ENCODE measurements at regions not wholly inside any gene's neighbourhood (a gene's known extent, or its start where the extent isn't known, plus 50 kb on each side); places are given as distances from the start of the nearest gene placed in this dataset.
"Not testable (repeated sequence)": the region's sequence is repeated elsewhere in the genome, so short reads cannot be mapped to it uniquely, and the experiment has no call there.

- WGBS, 4 donors: 35 to 43% (median 37%) methylated on average over 3 of the region's 3 CpGs
- Histone ChIP-seq H3K27ac (peak overlapping the region in 2 of 12 donors; percentile 19 to 34), H3K36me3 (peaks cover 0 to 3% (median 0%) of the 10 kb centered on the region in 9 donors), H3K27me3 (no peaks in the 10 kb centered on the region), H3K4me3 (no peak overlapping the region), H3K9me3 (peaks cover 0 to 28% (median 12%) of the 10 kb centered on the region in 12 donors), H3K4me1 (peaks cover 0 to 10% (median 0%) of the 10 kb centered on the region in 12 donors)
- ATAC-seq: peak; percentile 28 to 53 (median 44)
- DNase-seq: peak in 1 of 5 donors; percentile 22
- no peak for TF ChIP-seq CTCF (IDR thresholded peaks at IDR 0.05)
- no peak for TF ChIP-seq POLR2A (IDR thresholded peaks at IDR 0.05)
- intact Hi-C loops (cut with DNase I): no loop called here
Observed at GRCh38 chr7:67359900-67360299, 363.3 kb downstream of the TYW1 start.

GRCh38 chr7:67361150-67361549 lies 364.5 kb downstream of the TYW1 start:
- intact Hi-C loops (cut with DNase I): no loop called here
- peaks cover 0 to 10% (median 0%) of the 10 kb centered on the region in 12 donors for H3K4me1 ChIP-seq
- no peak overlapping the region for H3K4me3 ChIP-seq
- peaks cover 0 to 28% (median 12%) of the 10 kb centered on the region in 12 donors for H3K9me3 ChIP-seq
- H3K36me3 ChIP-seq: peaks cover 0 to 3% (median 0%) of the 10 kb centered on the region in 9 donors
- no peak for ATAC-seq
- H3K27me3 ChIP-seq: no peaks in the 10 kb centered on the region
- 80 to 91% (median 84%) methylated on average over 4 of the region's 4 CpGs for WGBS, 4 donors
- TF ChIP-seq CTCF (IDR thresholded peaks at IDR 0.05): no peak
- TF ChIP-seq POLR2A (IDR thresholded peaks at IDR 0.05): no peak
- H3K27ac ChIP-seq: no peak overlapping the region
- DNase-seq: no peak

GRCh38 chr7:67364441-67365017 lies 367.9 kb downstream of the TYW1 start:
- peaks cover 0 to 9% (median 0%) of the 10 kb centered on the region in 12 donors for H3K9me3 ChIP-seq
- no peak for TF ChIP-seq POLR2A (IDR thresholded peaks at IDR 0.05)
- TF ChIP-seq CTCF (IDR thresholded peaks at IDR 0.05): no peak
- 66 to 77% (median 70%) methylated on average over 11 to 60 of the region's 60 CpGs for WGBS, 4 donors
- peak overlapping the region in 5 of 12 donors; percentile 9 to 29 (median 22) for H3K4me3 ChIP-seq
- H3K27ac ChIP-seq: no peak overlapping the region
- DNase-seq (no peak), ATAC-seq (peak in 2 of 4 donors; percentile 25 to 50)
- peaks cover 0 to 10% (median 0%) of the 10 kb centered on the region in 12 donors for H3K4me1 ChIP-seq
- intact Hi-C loops (cut with DNase I): no loop called here
- H3K36me3 ChIP-seq: no peaks in the 10 kb centered on the region
- peaks cover 0 to 7% (median 0%) of the 10 kb centered on the region in 9 donors for H3K27me3 ChIP-seq

GRCh38 chr7:67371429-67372305 lies 375.0 kb downstream of the TYW1 start:
- H3K27ac ChIP-seq: no peak overlapping the region
- peak; percentile 70 to 90 (median 84) for TF ChIP-seq CTCF (IDR thresholded peaks at IDR 0.05)
- TF ChIP-seq POLR2A (IDR thresholded peaks at IDR 0.05): no peak
- no peaks in the 10 kb centered on the region for H3K4me1 ChIP-seq
- DNase-seq: peak in 4 of 5 donors; percentile 39 to 54 (median 46)
- H3K36me3 ChIP-seq: no peaks in the 10 kb centered on the region
- intact Hi-C loops (cut with DNase I): loop anchor here in 1 of 10 donors (10.0 kb wide), 1 partner anchor 243 kb away; no protein-coding TSS in a partner anchor
- peaks cover 0 to 25% (median 5%) of the 10 kb centered on the region in 9 donors for H3K27me3 ChIP-seq
- WGBS, 4 donors: 34 to 42% (median 37%) methylated on average over 18 of the region's 18 CpGs
- no peak overlapping the region for H3K4me3 ChIP-seq
- peaks cover 0 to 19% (median 2%) of the 10 kb centered on the region in 12 donors for H3K9me3 ChIP-seq
- peak; percentile 85 to 93 (median 92) for ATAC-seq

- Histone ChIP-seq H3K27me3 (peaks cover 0 to 21% (median 5%) of the 10 kb centered on the region in 9 donors), H3K9me3 (peaks cover 0 to 10% (median 2%) of the 10 kb centered on the region in 12 donors)
- not testable (repeated sequence) for ATAC-seq, DNase-seq, H3K4me3 ChIP-seq, H3K27ac ChIP-seq, H3K36me3 ChIP-seq, H3K4me1 ChIP-seq
- intact Hi-C loops (cut with DNase I): loop anchor here in 1 of 10 donors (10.0 kb wide), 1 partner anchor 241 kb away; no protein-coding TSS in a partner anchor
- 54 to 76% (median 74%) methylated on average over 3 of the region's 3 CpGs for WGBS, 4 donors
Observed at GRCh38 chr7:67373389-67373788, 376.8 kb downstream of the TYW1 start.
